Breast epithelium (tissue), 4 donors: ENCODE measurements at regions not wholly inside any gene's neighbourhood (a gene's known extent, or its start where the extent isn't known, plus 50 kb on each side); places are given as distances from the start of the nearest gene placed in this dataset.
A peak's percentile ranks its signal among the peaks of the same experiment; 100 is the strongest.

Source experiments
- DNase-seq, 2 donors: peaks; one replicate each; pipeline ENCODE4 v3.0.0-alpha.2; 2019; ENCODE audit warnings: low spot score in 2 of 2
- H3K27ac ChIP-seq, 2 donors: fragments of 200-600 bp; sonication (generic) in 1 of 2; one replicate each; pipeline ENCODE4 v1.5.1; 2016 to 2019; ENCODE audit warnings: mild to moderate bottlenecking in 1 of 2
- H3K27me3 ChIP-seq, 2 donors: fragments of 200-600 bp; sonication (generic) in 1 of 2; one replicate each; pipeline versions ENCODE4 v1.5.1 to v1.6.0; 2017 to 2019; ENCODE audit warnings: control low read depth in 1 of 2, mild to moderate bottlenecking in 1 of 2
- H3K36me3 ChIP-seq: fragments of 200-600 bp; one replicate; pipeline ENCODE4 v1.5.1; 2019
- H3K4me1 ChIP-seq, 2 donors: fragments of 200-600 bp; sonication (generic); one replicate each; pipeline ENCODE4 v1.5.1; 2016 to 2019; ENCODE audit warnings: control low read depth in 1 of 2
- H3K4me3 ChIP-seq, 3 donors: fragments of 200-600 bp; sonication (generic); 1 replicate in 2 of 3; 2 replicates in 1 of 3; pipeline ENCODE4 v1.5.1; 2016 to 2019; ENCODE audit warnings: mild to moderate bottlenecking in 3 of 3, moderate library complexity in 2 of 3
- H3K9me3 ChIP-seq, 2 donors: fragments of 200-600 bp; sonication (generic) in 1 of 2; one replicate each; pipeline ENCODE4 v1.5.1; 2016 to 2019; ENCODE audit warnings: control low read depth in 1 of 2
- CTCF ChIP-seq, 3 donors: fragments of 450-650 bp; IDR thresholded peaks; one replicate each; pipeline ENCODE4 v1.5.1; 2016 to 2017; ENCODE audit warnings: antibody characterized with exemption in 3 of 3, mild to moderate bottlenecking in 3 of 3, moderate library complexity in 3 of 3
- POLR2A ChIP-seq: fragments of 450-650 bp; IDR thresholded peaks from one replicate; pipeline ENCODE4 v1.6.1; 2016; ENCODE audit warnings: antibody characterized with exemption, mild to moderate bottlenecking, moderate library complexity
- POLR2AphosphoS5 ChIP-seq, 3 donors: sonication (generic); formaldehyde crosslinking; IDR thresholded peaks; one replicate each; pipeline ENCODE4 v1.6.1; 2017; ENCODE audit warnings: antibody characterized with exemption in 3 of 3
- intact Hi-C: fragments of 100-400 bp; cut with DNase I; formaldehyde crosslinking; loops from one replicate; pipeline ENCODE4 v1.15.1; 2023; ENCODE audit warnings: low total_unique reads

DNA sequence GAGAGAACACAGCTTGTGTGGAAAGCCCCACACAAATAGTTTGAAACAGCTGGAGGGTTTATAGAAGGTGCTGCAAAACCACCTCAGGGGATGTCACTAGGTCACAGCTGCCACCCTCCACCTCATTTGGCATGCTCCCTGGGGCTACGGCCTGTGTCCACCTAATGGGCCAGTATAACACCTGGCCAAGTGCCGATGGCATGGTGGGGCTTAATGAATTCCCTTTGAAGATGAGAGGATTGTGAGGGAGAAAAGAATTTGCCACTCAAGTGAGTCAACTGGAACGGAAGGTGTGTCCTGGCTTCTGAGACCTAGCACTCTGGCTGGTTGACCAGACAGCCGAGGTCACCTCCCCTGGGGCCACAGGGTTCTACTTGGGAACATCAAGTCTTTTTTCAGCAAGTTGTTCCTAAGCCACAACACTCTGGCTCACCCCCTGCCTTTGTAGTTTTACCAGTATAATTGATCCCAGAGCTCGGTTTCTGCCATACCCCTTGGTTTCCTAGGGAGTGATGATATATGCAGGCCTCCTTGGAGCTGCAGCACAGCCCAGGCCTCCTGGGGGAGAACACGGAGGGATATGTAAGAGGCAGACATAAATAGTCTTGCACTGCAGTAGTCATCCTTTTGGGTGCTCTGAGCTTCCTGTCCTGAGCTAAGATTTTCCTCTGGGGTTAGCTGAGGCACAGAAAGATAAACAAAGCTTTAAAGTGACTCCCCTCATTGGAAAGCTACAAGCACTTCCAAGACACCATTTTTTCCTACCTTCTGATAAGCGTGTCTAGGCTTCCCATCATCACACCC is 178.2 kb upstream of the LPP start:
- TF ChIP-seq POLR2AphosphoS5 (IDR thresholded peaks at IDR 0.05) (peak in 1 of 3 donors; percentile 11), CTCF (IDR thresholded peaks at IDR 0.05) (no peak)
- DNase-seq = peak in 1 of 2 donors; percentile 59
- Histone ChIP-seq H3K9me3 (no peaks in the 10 kb centered on the region), H3K36me3 (no peaks in the 10 kb centered on the region), H3K27ac (no peak overlapping the region), H3K4me1 (no peaks in the 10 kb centered on the region), H3K27me3 (no peaks in the 10 kb centered on the region), H3K4me3 (no peak overlapping the region)
- intact Hi-C loops = no loop called here

DNA sequence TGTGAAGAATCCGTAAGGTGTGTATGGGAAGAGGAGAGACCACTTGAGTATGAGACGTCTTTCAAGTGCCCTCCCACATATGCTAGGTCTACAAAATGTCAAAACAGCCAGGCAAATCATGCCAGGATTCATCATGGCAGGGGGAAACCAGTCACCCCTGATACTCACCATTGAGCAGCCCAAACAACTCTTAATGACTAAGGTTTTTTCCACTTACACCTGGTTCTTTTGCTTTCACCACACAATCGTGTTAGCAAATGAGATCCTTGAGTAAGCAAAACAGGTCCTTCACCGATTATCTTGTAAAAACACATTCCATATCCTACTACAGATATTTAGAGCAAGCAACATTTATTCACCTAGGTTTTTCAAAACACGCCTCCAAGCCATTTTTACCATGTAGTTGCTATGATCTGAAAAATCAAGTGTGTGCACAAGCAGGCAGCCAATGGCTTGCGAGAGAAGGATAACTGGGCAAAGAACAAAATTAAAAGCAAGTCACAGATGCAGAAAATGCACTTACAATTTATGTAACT is 177.5 kb upstream of the LPP start:
- Histone ChIP-seq H3K4me1 (no peaks in the 10 kb centered on the region), H3K27ac (no peak overlapping the region), H3K36me3 (no peaks in the 10 kb centered on the region), H3K27me3 (no peaks in the 10 kb centered on the region), H3K9me3 (no peaks in the 10 kb centered on the region), H3K4me3 (no peak overlapping the region)
- no peak for TF ChIP-seq POLR2A
- no peak for TF ChIP-seq POLR2AphosphoS5 (IDR thresholded peaks at IDR 0.05)
- TF ChIP-seq CTCF (IDR thresholded peaks at IDR 0.05) = no peak
- intact Hi-C loops = no loop called here
- no peak for DNase-seq

DNA sequence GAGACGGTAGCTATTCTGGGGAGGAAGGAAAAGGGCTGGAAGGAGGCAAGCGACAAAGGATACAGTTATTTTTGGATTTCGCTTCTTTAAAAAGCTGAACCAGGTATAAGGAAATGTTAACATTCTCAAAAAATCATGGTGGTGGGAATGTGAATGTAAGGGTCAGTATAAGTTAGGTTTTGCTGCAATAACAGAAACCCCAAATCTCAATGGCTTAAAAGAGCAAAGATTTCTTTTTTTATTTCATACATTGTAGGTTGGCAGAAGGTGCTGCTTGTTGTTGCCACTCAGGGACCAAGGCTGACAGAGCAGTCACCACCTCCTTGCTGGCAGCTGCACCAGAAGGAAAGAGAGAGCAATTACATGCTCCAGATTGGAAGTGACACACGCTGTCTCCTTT is 176.3 kb upstream of the LPP start:
- DNase-seq = no peak
- intact Hi-C loops = no loop called here
- H3K27ac ChIP-seq = no peak overlapping the region
- H3K4me3 ChIP-seq = no peak overlapping the region
- H3K4me1 ChIP-seq = no peaks in the 10 kb centered on the region
- no peaks in the 10 kb centered on the region for H3K36me3 ChIP-seq
- H3K27me3 ChIP-seq = no peaks in the 10 kb centered on the region
- H3K9me3 ChIP-seq = no peaks in the 10 kb centered on the region
- TF ChIP-seq CTCF (IDR thresholded peaks at IDR 0.05) (no peak), POLR2A (no peak), POLR2AphosphoS5 (IDR thresholded peaks at IDR 0.05) (no peak)

GRCh38 chr3:187978433-187979011 is 175.4 kb upstream of the LPP start:
- no peaks in the 10 kb centered on the region for H3K36me3 ChIP-seq
- H3K27ac ChIP-seq = no peak overlapping the region
- no peak for DNase-seq
- no peak overlapping the region for H3K4me3 ChIP-seq
- intact Hi-C loops = no loop called here
- H3K4me1 ChIP-seq = no peaks in the 10 kb centered on the region
- H3K9me3 ChIP-seq = no peaks in the 10 kb centered on the region
- TF ChIP-seq CTCF (IDR thresholded peaks at IDR 0.05) (no peak), POLR2A (no peak), POLR2AphosphoS5 (IDR thresholded peaks at IDR 0.05) (no peak)
- no peaks in the 10 kb centered on the region for H3K27me3 ChIP-seq

DNA sequence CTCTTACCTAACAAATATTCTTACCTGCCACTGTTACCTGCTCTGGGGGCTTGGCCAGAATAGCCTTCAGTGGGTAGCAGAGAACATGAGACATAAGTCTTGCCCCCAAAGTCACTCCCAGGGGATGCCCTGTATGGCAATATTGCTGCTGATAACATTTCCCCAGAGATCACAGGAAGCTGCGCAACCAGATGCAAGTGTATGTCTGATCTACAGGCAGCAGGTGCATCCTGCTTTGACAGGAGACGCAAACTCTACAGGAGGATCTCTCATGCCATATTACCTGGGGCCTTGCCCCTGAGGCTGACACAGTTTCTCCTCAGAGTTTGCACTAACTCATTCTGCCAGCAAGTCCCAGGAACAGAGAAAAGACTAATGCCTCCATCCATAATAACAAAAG is 174.4 kb upstream of the LPP start:
- Histone ChIP-seq H3K4me3 (no peak overlapping the region), H3K27me3 (no peaks in the 10 kb centered on the region), H3K4me1 (no peaks in the 10 kb centered on the region), H3K36me3 (no peaks in the 10 kb centered on the region), H3K27ac (no peak overlapping the region), H3K9me3 (no peaks in the 10 kb centered on the region)
- no peak for DNase-seq
- TF ChIP-seq POLR2AphosphoS5 (IDR thresholded peaks at IDR 0.05) = no peak
- TF ChIP-seq CTCF (IDR thresholded peaks at IDR 0.05) = no peak
- no peak for TF ChIP-seq POLR2A
- intact Hi-C loops = no loop called here
